Endothelial cell of umbilical vein (primary cell): ENCODE measurements at regions not wholly inside any gene's neighbourhood (a gene's known extent, or its start where the extent isn't known, plus 50 kb on each side); places are given as distances from the start of the nearest gene placed in this dataset.

Experiments
- BruUV-seq: library from RNA; stranded (reverse); fragments of 400-500 nt; replicated peaks from 2 replicates; lab custom pipeline; 2021; lab: Mats Ljungman, UMichigan
- CTCF ChIA-PET: fragments of 300-600, 350-600 bp; sonication (Branson Sonifier 250); formaldehyde crosslinking; loops from one replicate; lab custom pipeline; 2021; ENCODE audit warnings: antibody characterized with exemption, inconsistent platforms; lab: Charles Lee
- POLR2A ChIA-PET: fragments of 300-600, 350-600 bp; sonication (Branson Sonifier 250); formaldehyde crosslinking; loops from one replicate; lab custom pipeline; 2021; ENCODE audit warnings: antibody characterized with exemption, inconsistent platforms; lab: Charles Lee
- DNase-seq: peaks from one replicate; pipeline ENCODE4 v3.0.0-alpha.2; 2011; ENCODE audit warnings: low read depth, low spot score
- FAIRE-seq: peaks from 2 replicates; lab custom pipeline; 2011; peaks lifted over from hg19 to GRCh38; lab: Jason Lieb, UNC
- H2AFZ ChIP-seq: 2 replicates; pipeline ENCODE4 v1.6.0; 2012; ENCODE audit warnings: low read depth, low read length, control low read depth, inconsistent platforms
- H3K27ac ChIP-seq: 2 replicates; pipeline ENCODE4 v1.5.1; 2011; ENCODE audit warnings: low read depth, mild to moderate bottlenecking, control low read depth, low read length, moderate library complexity; ENCODE audit not compliant: insufficient read depth
- H3K27me3 ChIP-seq, 2 experiments: 2 replicates each; pipeline versions ENCODE4 v1.6.0 to v1.6.1; 2011; ENCODE audit warnings: low read length in 2 of 2, mixed read lengths in 1 of 2; ENCODE audit not compliant: control insufficient read depth in 2 of 2, insufficient read depth in 2 of 2
- H3K36me3 ChIP-seq, 2 experiments: 2 replicates in 1 of 2; 3 replicates in 1 of 2; pipeline ENCODE4 v1.5.1; 2011; ENCODE audit warnings: low read length in 2 of 2, mild to moderate bottlenecking in 1 of 2, moderate library complexity in 1 of 2; ENCODE audit not compliant: control insufficient read depth in 2 of 2, insufficient read depth in 2 of 2; ENCODE audit errors: extremely low read depth in 1 of 2
- H3K4me1 ChIP-seq: 3 replicates; pipeline ENCODE4 v1.5.1; 2011; ENCODE audit warnings: mild to moderate bottlenecking, low read length; ENCODE audit not compliant: control insufficient read depth, insufficient read depth; ENCODE audit errors: extremely low read depth
- H3K4me2 ChIP-seq: 2 replicates; pipeline ENCODE4 v1.6.1; 2011; ENCODE audit warnings: low read length, control low read depth, mixed read lengths; ENCODE audit not compliant: insufficient read depth
- H3K4me3 ChIP-seq, 3 experiments: fragments of 200-600 bp in 1 of 3; sonication (generic), shearing (Covaris generic) in 1 of 3; replicated peaks in 1 of 3; 2 replicates each; pipeline ENCODE4 v1.5.1; 2011 to 2016; ENCODE audit warnings: control low read depth in 3 of 3, low read length in 3 of 3, mild to moderate bottlenecking in 2 of 3, inconsistent platforms in 1 of 3, low read depth in 1 of 3, moderate library complexity in 1 of 3; ENCODE audit not compliant: insufficient read depth in 1 of 3
- H3K79me2 ChIP-seq: 2 replicates; pipeline ENCODE4 v1.6.0; 2012; ENCODE audit warnings: low read length, inconsistent platforms; ENCODE audit not compliant: control insufficient read depth, insufficient read depth
- H3K9ac ChIP-seq: replicated peaks from 2 replicates; pipeline ENCODE3; 2011; ENCODE audit warnings: low read length, control low read depth; ENCODE audit not compliant: insufficient read depth; ENCODE audit errors: extremely low read depth
- H3K9me1 ChIP-seq: replicated peaks from 3 replicates; pipeline ENCODE4 v1.6.0; 2011; ENCODE audit warnings: mild to moderate bottlenecking, low read length; ENCODE audit not compliant: control insufficient read depth, insufficient read depth; ENCODE audit errors: extremely low read depth
- H3K9me3 ChIP-seq: replicated peaks from 2 replicates; pipeline ENCODE4 v1.5.1; 2012; ENCODE audit warnings: low read length, inconsistent platforms; ENCODE audit not compliant: control insufficient read depth, insufficient read depth
- H4K20me1 ChIP-seq: replicated peaks from 2 replicates; pipeline ENCODE3; 2011; ENCODE audit warnings: mild to moderate bottlenecking, low read length; ENCODE audit not compliant: control insufficient read depth, insufficient read depth; ENCODE audit errors: extremely low read depth
- CTCF ChIP-seq, 2 donors: IDR thresholded peaks; 1 replicate in 1 of 2; 2 replicates in 1 of 2; pipeline ENCODE4 v1.5.1; 2011; ENCODE audit warnings: low read length in 2 of 2, mild to moderate bottlenecking in 2 of 2, moderate library complexity in 2 of 2, control low read depth in 1 of 2, inconsistent platforms in 1 of 2, low read depth in 1 of 2; ENCODE audit not compliant: insufficient read depth in 1 of 2; ENCODE audit errors: extremely low read depth in 1 of 2
- EZH2 ChIP-seq: IDR thresholded peaks from 2 replicates; pipeline ENCODE4 v1.6.1; 2012; ENCODE audit warnings: borderline replicate concordance, low read depth, mild to moderate bottlenecking, moderate library complexity, low read length, inconsistent platforms; ENCODE audit not compliant: severe bottlenecking
- FOS ChIP-seq: IDR thresholded peaks from 2 replicates; pipeline ENCODE4 v1.6.1; 2011; ENCODE audit warnings: mild to moderate bottlenecking, low read length, moderate library complexity, borderline replicate concordance; ENCODE audit not compliant: insufficient read depth
- GATA2 ChIP-seq: IDR thresholded peaks from 2 replicates; pipeline ENCODE4 v1.7.0; 2011; ENCODE audit warnings: low read depth, mild to moderate bottlenecking, moderate library complexity, mixed read lengths, low read length; ENCODE audit not compliant: insufficient read length, insufficient read depth
- JUN ChIP-seq: IDR thresholded peaks from 2 replicates; pipeline ENCODE4 v1.6.1; 2011; ENCODE audit warnings: borderline replicate concordance, low read depth; ENCODE audit not compliant: insufficient read length, insufficient read depth
- MYC ChIP-seq: IDR thresholded peaks from one replicate; pipeline ENCODE4 v1.6.1; 2011; ENCODE audit warnings: mild to moderate bottlenecking, low read depth, low read length
- POLR2A ChIP-seq: IDR thresholded peaks from 2 replicates; pipeline ENCODE4 v1.6.1; 2012; ENCODE audit warnings: low read depth, mild to moderate bottlenecking, control low read depth, low read length
- POLR2AphosphoS5 ChIP-seq: IDR thresholded peaks from 2 replicates; pipeline ENCODE4 v1.6.1; 2012; ENCODE audit warnings: low read depth, mild to moderate bottlenecking, control low read depth, low read length, moderate library complexity; ENCODE audit not compliant: insufficient read depth
- dilution Hi-C: fragments of 300-500 bp; cut with MboI; formaldehyde crosslinking; loops from one replicate; pipeline ENCODE4 v1.15.0; 2019; ENCODE audit warnings: low sequenced_read_pairs; ENCODE audit not compliant: extremely low pct_ligation_motif_present
- intact Hi-C: fragments of 100-400 bp; cut with micrococcal nuclease; formaldehyde crosslinking; loops from one replicate; pipeline ENCODE4 v1.10.0; 2022
- TF ChIP-seq, protein P1 (sequence below): IDR thresholded peaks from 2 replicates; pipeline ENCODE4 v1.6.1; 2011; ENCODE audit not compliant: insufficient read depth, insufficient read length

- Histone ChIP-seq H3K79me2 (no peaks in the 10 kb centered on the region), H3K9me1 (no peaks in the 10 kb centered on the region), H3K9me3 (no peaks in the 10 kb centered on the region), H3K27ac (no peak overlapping the region), H3K4me2 (no peak overlapping the region), H3K36me3 (no peaks in the 10 kb centered on the region), H2AFZ (no peak overlapping the region), H3K4me3 (no peak overlapping the region), H3K9ac (no peak overlapping the region), H3K27me3 (peaks cover 0 to 3% of the 10 kb centered on the region in 2 experiments), H3K4me1 (no peaks in the 10 kb centered on the region), H4K20me1 (no peaks in the 10 kb centered on the region)
- ChIA-PET POLR2A (no interaction called here), CTCF (interaction anchor here (0.6 kb wide), 1 partner anchor 232 kb away, joined by 5 read pairs; no protein-coding TSS in a partner anchor)
- no TSS peak for BruUV-seq
- intact Hi-C loops (no loop called here), dilution Hi-C loops (no loop called here)
- FAIRE-seq: no peak
- no peak for TF ChIP-seq GATA2
- TF ChIP-seq POLR2A: no peak
- TF ChIP-seq MYC: no peak
- TF ChIP-seq, protein P1, sequence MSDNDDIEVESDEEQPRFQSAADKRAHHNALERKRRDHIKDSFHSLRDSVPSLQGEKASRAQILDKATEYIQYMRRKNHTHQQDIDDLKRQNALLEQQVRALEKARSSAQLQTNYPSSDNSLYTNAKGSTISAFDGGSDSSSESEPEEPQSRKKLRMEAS: no peak
- TF ChIP-seq EZH2: no peak
- no peak for TF ChIP-seq CTCF (IDR thresholded peaks at IDR 0.05; ENCODE audit: extremely low read depth in 1 of 2, insufficient read depth in 1 of 2, low read depth in 1 of 2, low read length in 2 of 2)
- no peak for TF ChIP-seq FOS
- no peak for TF ChIP-seq JUN
- no peak for TF ChIP-seq POLR2AphosphoS5
- DNase-seq: no peak
These were observed 63.8 kb upstream of the ANO1 start for GRCh38 chr11:70014291-70014690.
